ENCODE measurements at regions not wholly inside any gene's neighbourhood (a gene's known extent, or its start where the extent isn't known, plus 50 kb on each side); places are given as distances from the start of the nearest gene placed in this dataset.

DNA sequence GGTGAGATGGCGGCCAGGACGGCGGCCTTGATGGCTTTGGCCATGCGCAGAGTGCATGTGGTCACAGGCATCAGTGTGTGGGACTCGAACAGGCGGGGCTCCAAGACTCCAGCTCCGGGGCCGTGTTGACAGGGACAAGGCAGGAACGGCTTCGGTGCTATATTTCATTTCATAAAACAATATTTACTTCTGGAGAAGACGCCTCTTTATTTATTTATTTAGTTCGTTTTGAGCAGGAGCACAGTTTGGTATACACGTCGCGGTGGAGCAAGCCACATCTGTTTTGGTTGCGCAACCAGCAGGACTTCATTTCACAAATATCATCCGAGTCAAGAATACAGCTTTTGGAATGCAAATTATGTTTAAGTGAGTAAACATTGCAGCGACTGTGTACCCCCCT, 166.7 kb upstream of the TSHZ3 start:
- WGBS = 65% methylated on average over 18 of the region's 18 CpGs
- H3K27ac ChIP-seq (ENCODE audit: low read depth) = no peak overlapping the region
- H3K4me3 ChIP-seq (ENCODE audit: low read depth, low read length) = no peak overlapping the region
- H3K36me3 ChIP-seq (ENCODE audit: insufficient read depth) = no peaks in the 10 kb centered on the region
- no peaks in the 10 kb centered on the region for H3K4me1 ChIP-seq (ENCODE audit: insufficient read depth)
- DNase-seq (ENCODE audit: extremely low spot score) = no peak

DNA sequence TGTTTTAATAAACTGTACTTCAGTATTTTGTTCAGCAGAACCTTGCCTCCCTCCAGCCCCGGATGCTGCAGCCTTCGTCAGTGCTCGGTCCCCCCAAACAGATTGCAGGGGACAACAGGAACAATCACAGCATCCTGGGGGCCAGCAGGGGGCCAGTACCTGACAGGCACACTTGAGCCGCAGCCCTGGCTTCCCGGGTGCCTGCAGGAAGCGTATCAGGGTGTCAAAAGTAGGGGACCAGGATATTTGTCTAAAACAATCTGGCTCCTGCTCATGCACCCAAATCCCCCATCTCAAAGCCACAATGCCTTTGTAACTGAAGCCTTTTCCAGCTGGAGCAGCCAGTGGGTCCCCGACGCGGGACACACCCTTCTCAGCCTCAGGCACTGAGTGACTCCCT, 167.5 kb upstream of the TSHZ3 start:
- no peak for DNase-seq (ENCODE audit: extremely low spot score)
- WGBS = 64% methylated on average over 9 of the region's 9 CpGs
- Histone ChIP-seq H3K4me1 (ENCODE audit: insufficient read depth) (no peaks in the 10 kb centered on the region), H3K36me3 (ENCODE audit: insufficient read depth) (no peaks in the 10 kb centered on the region), H3K27ac (ENCODE audit: low read depth) (no peak overlapping the region), H3K4me3 (ENCODE audit: low read depth, low read length) (no peak overlapping the region)

DNA sequence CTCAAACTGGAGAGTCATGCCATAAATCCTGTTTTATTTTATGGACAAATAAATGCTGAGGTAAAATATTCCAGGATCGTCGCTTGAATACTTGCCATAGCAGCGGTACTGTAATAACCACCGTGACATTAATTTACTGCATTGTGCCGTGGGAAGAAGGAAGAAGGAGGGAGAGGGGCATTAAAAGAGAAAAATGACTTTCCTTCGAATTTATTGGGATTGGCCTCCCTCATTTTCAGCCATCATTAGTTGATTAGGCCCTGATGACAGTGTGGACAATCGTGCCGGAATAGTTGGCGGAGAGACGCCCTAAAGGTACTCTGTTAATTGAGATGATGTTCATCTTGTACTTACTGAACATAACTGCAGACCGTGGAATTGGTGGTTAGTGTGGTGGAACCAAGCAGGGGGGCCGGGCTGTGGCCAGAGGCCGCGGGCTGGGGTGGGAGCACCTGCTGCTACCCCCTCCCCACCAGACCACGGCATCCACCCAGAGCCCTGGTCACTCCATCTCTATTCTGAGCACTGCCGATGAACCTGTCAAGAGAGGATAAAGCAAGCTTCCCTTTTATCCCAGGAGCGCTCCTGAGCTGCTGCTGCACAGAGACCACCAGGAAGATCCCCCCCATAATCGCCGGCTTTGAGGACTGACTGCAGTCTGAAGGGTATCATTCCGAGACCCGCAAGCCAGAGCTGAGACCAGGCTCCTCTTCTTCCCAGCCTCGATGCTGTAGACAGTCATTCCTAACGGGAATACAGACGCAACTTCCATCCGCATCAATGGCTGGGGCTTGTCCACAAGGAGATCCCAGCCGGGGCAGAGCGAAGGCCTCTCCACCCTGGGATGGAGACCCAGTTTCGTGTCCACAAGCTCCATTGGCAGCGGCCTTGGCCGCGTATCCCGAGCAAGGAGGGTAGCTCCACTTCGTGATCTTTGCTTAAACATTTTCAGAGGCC, 168.3 kb upstream of the TSHZ3 start:
- Histone ChIP-seq H3K4me1 (ENCODE audit: insufficient read depth) (no peaks in the 10 kb centered on the region), H3K27ac (ENCODE audit: low read depth) (no peak overlapping the region), H3K4me3 (ENCODE audit: low read depth, low read length) (no peak overlapping the region), H3K36me3 (ENCODE audit: insufficient read depth) (no peaks in the 10 kb centered on the region)
- DNase-seq (ENCODE audit: extremely low spot score) = no peak
- 78% methylated on average over 33 of the region's 33 CpGs for WGBS

DNA sequence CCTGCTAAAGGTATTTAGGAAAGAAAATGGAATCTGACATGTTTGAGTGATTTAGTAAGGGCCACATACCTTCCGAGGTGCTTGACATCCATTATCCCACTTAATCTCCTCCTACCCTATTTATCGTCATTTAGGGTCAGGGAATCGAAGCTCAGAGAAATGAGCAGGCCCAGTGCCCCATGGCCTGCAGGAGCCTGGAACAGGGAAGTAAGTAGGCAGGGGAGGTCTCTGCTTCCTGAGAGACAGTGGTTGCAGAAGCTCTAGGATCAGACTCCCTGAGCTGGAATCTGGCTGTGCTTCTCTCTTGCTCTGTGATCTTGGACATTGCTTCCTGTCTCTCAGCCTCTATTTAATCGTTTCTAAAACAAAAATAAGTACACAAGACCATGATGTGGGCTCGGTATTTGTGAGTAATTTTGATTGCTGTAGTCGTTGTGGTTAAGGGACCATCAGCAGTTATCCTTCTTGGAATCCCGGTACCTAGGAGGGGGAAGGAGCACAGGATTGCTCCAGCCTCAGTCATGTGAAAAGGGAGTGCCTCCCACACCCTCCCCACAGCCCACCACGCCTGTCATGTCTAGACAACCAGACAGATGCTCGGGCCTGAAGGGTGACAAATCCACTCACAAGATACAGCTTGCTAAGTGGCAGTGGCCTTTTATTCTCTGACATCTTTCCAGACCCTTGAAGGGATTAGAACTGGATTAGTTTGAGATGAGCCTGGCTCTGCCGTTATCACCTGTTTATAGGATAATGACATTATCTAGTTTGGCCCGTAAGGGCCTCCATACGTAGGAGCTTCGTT, 169.2 kb upstream of the TSHZ3 start:
- Histone ChIP-seq H3K4me3 (ENCODE audit: low read depth, low read length) (no peak overlapping the region), H3K27ac (ENCODE audit: low read depth) (peak overlapping the region; percentile 18), H3K4me1 (ENCODE audit: insufficient read depth) (no peaks in the 10 kb centered on the region), H3K36me3 (ENCODE audit: insufficient read depth) (no peaks in the 10 kb centered on the region)
- 30% methylated on average over 13 of the region's 13 CpGs for WGBS
- peak; percentile 10 for DNase-seq (ENCODE audit: extremely low spot score)

DNA sequence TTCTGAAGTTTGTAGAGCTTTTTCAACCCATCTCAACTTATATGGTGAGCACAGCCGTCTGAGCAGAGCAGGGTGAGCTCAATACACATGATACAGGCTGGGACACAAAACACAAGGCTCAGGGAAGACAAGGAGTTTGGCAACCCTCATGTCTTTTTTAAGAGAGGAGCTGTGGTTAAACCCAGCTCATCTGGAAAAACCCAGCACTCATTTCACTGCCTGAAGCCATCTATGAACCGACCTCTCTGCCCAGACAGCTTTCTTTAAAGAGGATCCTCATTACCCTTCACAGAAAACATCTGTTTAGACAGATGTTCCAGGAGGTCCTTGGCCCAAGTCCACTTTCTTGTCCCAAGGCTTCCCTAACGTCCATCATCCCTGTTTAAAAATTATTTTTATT, 170.0 kb upstream of the TSHZ3 start:
- WGBS = 22% methylated on average over 3 of the region's 3 CpGs
- DNase-seq (ENCODE audit: extremely low spot score) = peak; percentile 8

DNA sequence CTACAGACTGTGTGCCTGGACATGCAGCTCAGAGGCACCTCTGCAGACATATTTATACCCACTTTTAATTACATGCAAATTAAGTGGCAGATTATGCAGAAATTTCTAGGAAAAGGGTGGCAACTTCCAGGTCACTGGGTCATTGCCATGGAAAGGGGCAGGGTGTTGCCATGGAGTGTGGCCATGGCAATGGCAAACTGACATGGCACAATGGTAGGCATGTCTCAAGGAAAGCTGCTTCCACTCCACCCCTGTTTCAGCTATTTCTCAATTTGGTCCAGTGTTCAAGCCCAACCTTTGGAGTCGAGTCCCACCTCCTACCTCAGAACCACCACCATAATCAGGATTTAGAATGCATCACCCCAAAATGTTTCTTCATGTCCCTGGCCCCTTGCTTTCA, 170.7 kb upstream of the TSHZ3 start:
- DNase-seq (ENCODE audit: extremely low spot score) = no peak
- no peaks in the 10 kb centered on the region for H3K4me1 ChIP-seq (ENCODE audit: insufficient read depth)
- 91% methylated on average over 1 of the region's 1 CpG for WGBS
- no peaks in the 10 kb centered on the region for H3K36me3 ChIP-seq (ENCODE audit: insufficient read depth)
- H3K4me3 ChIP-seq (ENCODE audit: low read depth, low read length) = no peak overlapping the region
- no peak overlapping the region for H3K27ac ChIP-seq (ENCODE audit: low read depth)

More for the DNA sequence above, 170.0 kb upstream of the TSHZ3 start:
- Histone ChIP-seq H3K4me3 (ENCODE audit: low read depth, low read length) (no peak overlapping the region), H3K4me1 (ENCODE audit: insufficient read depth) (no peaks in the 10 kb centered on the region), H3K36me3 (ENCODE audit: insufficient read depth) (no peaks in the 10 kb centered on the region), H3K27ac (ENCODE audit: low read depth) (no peak overlapping the region)

DNA sequence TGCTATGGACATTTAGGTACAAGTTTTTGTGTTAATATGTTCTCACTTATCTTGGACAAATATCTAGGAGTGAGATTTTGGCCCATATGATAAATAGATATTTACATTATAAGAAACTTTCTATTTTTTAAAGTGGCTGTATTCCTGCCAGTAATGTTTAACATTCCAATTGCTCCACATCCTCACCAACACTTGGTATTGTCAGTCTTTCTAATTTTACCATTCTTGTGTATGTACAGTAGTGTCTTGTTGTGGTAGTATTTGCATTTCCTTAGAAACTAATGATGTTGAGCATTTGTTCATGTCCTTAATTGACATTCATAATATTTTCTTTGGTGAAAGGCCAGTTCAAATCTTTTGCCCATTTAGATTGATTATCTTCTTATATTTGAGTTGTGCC, 171.4 kb upstream of the TSHZ3 start:
- DNase-seq (ENCODE audit: extremely low spot score) = no peak
- H3K4me1 ChIP-seq (ENCODE audit: insufficient read depth) = no peaks in the 10 kb centered on the region
- H3K27ac ChIP-seq (ENCODE audit: low read depth) = no peak overlapping the region

DNA sequence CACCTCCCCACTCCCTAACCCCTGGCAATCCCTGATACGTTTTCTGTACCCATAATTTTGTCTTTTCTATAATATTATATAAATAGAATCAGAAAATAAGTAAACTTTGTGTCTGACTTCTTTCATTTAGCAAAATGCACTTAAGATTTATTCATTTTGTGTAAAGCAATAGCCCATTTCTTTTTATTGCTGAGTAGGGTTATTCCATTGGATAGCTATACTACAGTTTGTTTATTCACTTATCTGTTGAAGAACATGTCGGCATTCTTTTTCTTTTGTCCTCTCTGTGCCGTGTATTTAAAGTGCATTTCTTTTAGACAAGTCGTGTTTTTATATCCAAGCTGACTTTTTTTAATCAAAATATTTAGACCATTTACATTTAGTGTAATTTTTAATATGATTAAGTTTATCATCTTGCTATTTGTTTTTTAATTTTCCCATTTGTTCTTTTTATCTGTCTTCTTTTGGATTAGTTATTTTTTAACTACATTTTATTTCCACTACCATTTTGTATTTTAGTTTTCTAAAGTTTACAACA, 176.4 kb upstream of the TSHZ3 start:
- WGBS = 91% methylated on average over 4 of the region's 4 CpGs
- Histone ChIP-seq H3K27ac (ENCODE audit: low read depth) (no peak overlapping the region), H3K4me1 (ENCODE audit: insufficient read depth) (no peaks in the 10 kb centered on the region), H3K4me3 (ENCODE audit: low read depth, low read length) (no peak overlapping the region), H3K36me3 (ENCODE audit: insufficient read depth) (no peaks in the 10 kb centered on the region)
- no peak for DNase-seq (ENCODE audit: extremely low spot score)

More for the DNA sequence above, 171.4 kb upstream of the TSHZ3 start:
- no peak overlapping the region for H3K4me3 ChIP-seq (ENCODE audit: low read depth, low read length)
- no peaks in the 10 kb centered on the region for H3K36me3 ChIP-seq (ENCODE audit: insufficient read depth)

DNA sequence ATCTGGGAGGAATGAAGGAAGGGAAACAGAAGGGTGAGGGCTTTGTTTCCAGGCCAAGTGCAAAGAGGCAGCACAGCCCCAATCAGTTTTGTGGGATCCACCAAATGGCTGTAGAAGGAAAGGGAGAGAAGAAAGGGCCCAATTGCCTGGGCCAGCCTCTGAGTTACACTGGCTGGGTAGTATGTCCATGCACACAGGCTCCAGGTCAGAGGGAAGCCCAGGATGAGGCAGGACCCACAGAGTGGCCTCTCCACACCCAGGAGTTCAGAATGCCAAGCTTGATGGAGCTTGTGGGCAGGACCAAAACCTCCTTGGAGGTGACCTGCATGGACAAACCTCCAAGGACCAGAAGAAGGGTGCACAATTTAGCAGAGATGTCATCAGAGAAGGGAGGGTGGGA, 178.2 kb upstream of the TSHZ3 start:
- no peak overlapping the region for H3K27ac ChIP-seq (ENCODE audit: low read depth)
- H3K4me3 ChIP-seq (ENCODE audit: low read depth, low read length) = no peak overlapping the region
- H3K36me3 ChIP-seq (ENCODE audit: insufficient read depth) = no peaks in the 10 kb centered on the region
- H3K4me1 ChIP-seq (ENCODE audit: insufficient read depth) = no peaks in the 10 kb centered on the region
- DNase-seq (ENCODE audit: extremely low spot score) = no peak

DNA sequence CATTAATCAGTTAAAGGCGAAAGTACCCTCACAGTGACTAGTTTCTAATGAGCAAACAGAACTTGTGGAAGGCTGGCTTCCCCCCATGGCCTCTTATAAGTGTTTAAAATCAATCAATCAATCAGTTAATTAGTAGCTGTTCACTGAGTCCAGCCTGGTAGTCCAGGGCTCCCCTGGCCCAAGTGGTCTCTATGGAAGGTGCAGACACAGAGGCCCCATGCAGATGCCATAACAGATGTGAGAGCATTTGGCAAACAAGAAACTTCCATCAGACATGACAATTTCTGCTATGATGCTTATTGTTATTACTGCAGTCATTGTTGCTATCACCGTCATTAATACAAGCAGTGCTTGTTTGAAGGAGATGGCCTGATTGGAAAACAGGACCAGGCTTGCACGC, 179.0 kb upstream of the TSHZ3 start:
- 93% methylated on average over 3 of the region's 3 CpGs for WGBS
- Histone ChIP-seq H3K4me3 (ENCODE audit: low read depth, low read length) (no peak overlapping the region), H3K27ac (ENCODE audit: low read depth) (no peak overlapping the region), H3K4me1 (ENCODE audit: insufficient read depth) (no peaks in the 10 kb centered on the region), H3K36me3 (ENCODE audit: insufficient read depth) (no peaks in the 10 kb centered on the region)
- DNase-seq (ENCODE audit: extremely low spot score) = no peak

DNA sequence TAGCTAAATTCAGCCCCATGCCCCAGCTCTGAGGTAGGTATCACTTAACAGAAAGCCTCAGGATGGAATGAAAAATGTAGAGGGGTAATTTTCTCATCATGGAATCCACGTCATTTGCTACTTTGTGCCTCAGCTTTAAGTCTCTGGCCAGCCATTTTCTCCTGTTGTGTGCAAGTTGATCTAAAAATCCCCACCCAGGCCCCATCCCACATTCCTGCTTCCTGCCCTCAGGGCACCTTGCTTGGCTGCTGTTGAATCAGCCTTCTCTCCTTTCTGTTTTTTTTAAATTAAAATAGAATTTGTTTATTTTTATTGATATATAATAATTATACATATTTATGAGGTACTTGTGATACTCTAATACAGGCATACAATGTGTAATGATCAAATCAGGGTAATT, 179.9 kb upstream of the TSHZ3 start:
- no peak for DNase-seq (ENCODE audit: extremely low spot score)
- Histone ChIP-seq H3K4me1 (ENCODE audit: insufficient read depth) (no peaks in the 10 kb centered on the region), H3K27ac (ENCODE audit: low read depth) (no peak overlapping the region), H3K36me3 (ENCODE audit: insufficient read depth) (no peaks in the 10 kb centered on the region), H3K4me3 (ENCODE audit: low read depth, low read length) (no peak overlapping the region)
- 89% methylated on average over 1 of the region's 1 CpG for WGBS

DNA sequence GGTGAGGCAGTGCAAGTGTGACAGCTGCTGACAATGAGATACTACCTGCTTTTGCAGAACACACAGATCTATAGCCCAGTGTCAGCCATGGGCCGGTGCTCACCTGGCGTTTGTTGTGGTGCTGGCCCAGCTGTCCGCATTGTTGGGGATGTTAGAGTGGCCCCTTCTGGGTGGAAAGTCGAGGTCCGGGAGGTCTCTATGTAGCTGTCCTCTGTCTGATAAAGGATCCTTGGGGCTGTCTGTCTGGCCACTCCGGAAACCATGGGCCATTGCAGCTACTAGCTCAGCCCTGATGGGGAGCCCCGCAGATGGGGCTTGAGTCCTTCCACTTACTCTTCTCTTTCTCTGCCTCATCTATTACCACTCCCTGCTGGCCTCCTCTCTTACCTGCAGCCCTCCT, 181.5 kb upstream of the TSHZ3 start:
- Histone ChIP-seq H3K27ac (ENCODE audit: low read depth) (no peak overlapping the region), H3K4me3 (ENCODE audit: low read depth, low read length) (no peak overlapping the region), H3K4me1 (ENCODE audit: insufficient read depth) (no peaks in the 10 kb centered on the region), H3K36me3 (ENCODE audit: insufficient read depth) (no peaks in the 10 kb centered on the region)
- WGBS = 95% methylated on average over 7 of the region's 7 CpGs
- no peak for DNase-seq (ENCODE audit: extremely low spot score)

DNA sequence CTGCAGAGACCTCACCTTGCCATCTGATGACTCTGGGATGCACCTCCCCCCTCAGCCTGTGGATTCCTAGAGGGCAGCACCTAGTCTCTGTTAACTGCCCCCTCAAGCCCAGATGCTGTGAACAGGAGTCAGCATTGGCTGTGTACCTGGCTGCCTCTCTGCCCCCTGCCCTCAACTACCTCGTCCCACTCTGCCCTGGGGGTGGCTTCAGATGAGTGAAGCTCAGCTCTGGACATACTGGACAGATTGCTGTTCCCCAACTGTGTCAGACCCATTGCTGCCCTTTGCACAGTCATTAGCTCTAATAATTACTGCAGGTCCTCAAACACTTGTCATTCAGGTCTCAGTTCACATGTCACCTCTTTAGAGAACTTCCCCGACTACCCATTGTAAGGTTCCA, 182.1 kb upstream of the TSHZ3 start:
- Histone ChIP-seq H3K4me1 (ENCODE audit: insufficient read depth) (no peaks in the 10 kb centered on the region), H3K36me3 (ENCODE audit: insufficient read depth) (no peaks in the 10 kb centered on the region), H3K27ac (ENCODE audit: low read depth) (no peak overlapping the region), H3K4me3 (ENCODE audit: low read depth, low read length) (no peak overlapping the region)
- no peak for DNase-seq (ENCODE audit: extremely low spot score)
- 76% methylated on average over 2 of the region's 2 CpGs for WGBS

DNA sequence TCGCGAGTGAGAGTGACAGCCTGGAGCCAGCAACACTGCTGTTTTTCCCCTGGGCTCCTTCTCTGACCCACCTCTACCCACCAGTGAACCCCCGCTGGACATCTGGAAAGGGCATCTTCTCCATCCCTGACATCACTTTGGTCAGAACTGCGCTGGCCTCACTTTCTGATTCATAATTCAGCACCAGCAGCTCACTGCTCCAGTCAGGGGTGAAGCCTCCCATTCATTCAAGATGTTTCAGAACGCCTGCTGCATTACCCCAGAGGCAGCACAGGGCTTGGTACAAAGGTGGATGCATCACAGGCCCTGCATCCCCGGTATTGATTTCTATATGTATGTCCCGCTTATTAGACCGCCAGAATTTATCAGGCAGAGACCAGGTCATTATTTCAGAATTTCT, 182.8 kb upstream of the TSHZ3 start:
- no peak overlapping the region for H3K27ac ChIP-seq (ENCODE audit: low read depth)
- H3K36me3 ChIP-seq (ENCODE audit: insufficient read depth) = no peaks in the 10 kb centered on the region
- 96% methylated on average over 8 of the region's 8 CpGs for WGBS
- no peak for DNase-seq (ENCODE audit: extremely low spot score)
- no peak overlapping the region for H3K4me3 ChIP-seq (ENCODE audit: low read depth, low read length)
- no peaks in the 10 kb centered on the region for H3K4me1 ChIP-seq (ENCODE audit: insufficient read depth)

Measured in urinary bladder (tissue), 3 donors.